CD4-positive, alpha-beta T cell (primary cell): ENCODE measurements at regions not wholly inside any gene's neighbourhood (a gene's known extent, or its start where the extent isn't known, plus 50 kb on each side); places are given as distances from the start of the nearest gene placed in this dataset.

Source experiments
- ATAC-seq: fragments of 200-7000 bp; cut with Tn5 transposase; one replicate; pipeline ENCODE4 v1.10.0; 2022; ENCODE audit warnings: mild to moderate bottlenecking; ENCODE audit not compliant: poor library complexity
- CTCF ChIA-PET: fragments of 350-600 bp; sonication (Branson Sonifier 250); formaldehyde crosslinking; loops from one replicate; lab custom pipeline; 2021; ENCODE audit warnings: antibody characterized with exemption, inconsistent platforms; lab: Charles Lee
- POLR2A ChIA-PET: fragments of 350-600 bp; sonication (Branson Sonifier 250); formaldehyde crosslinking; loops from one replicate; lab custom pipeline; 2021; ENCODE audit warnings: antibody characterized with exemption, inconsistent platforms; lab: Charles Lee
- DNase-seq, 14 experiments: peaks; one replicate each; pipeline ENCODE4 v3.0.0-alpha.2; 2013 to 2020; ENCODE audit warnings: mixed read lengths in 2 of 14
- H3K27ac ChIP-seq, 2 donors: one replicate each; pipeline versions ENCODE4 v1.5.1 to v1.7.0; 2013; ENCODE audit warnings: low read length in 2 of 2, low read depth in 1 of 2, mild to moderate bottlenecking in 1 of 2
- H3K27me3 ChIP-seq, 2 experiments: 1 replicate in 1 of 2; 2 replicates in 1 of 2; pipeline versions ENCODE4 v1.6.1 to v1.7.0; 2013; ENCODE audit warnings: low read length in 2 of 2, control low read depth in 1 of 2, mild to moderate bottlenecking in 1 of 2, moderate library complexity in 1 of 2; ENCODE audit not compliant: insufficient read depth in 2 of 2, control insufficient read depth in 1 of 2
- H3K36me3 ChIP-seq: one replicate; pipeline ENCODE4 v1.6.1; 2013; ENCODE audit warnings: low read length, control low read depth; ENCODE audit not compliant: insufficient read depth
- H3K4me1 ChIP-seq: one replicate; pipeline ENCODE4 v1.6.1; 2013; ENCODE audit warnings: low read length, control low read depth; ENCODE audit not compliant: insufficient read depth
- H3K4me3 ChIP-seq: one replicate; pipeline ENCODE4 v1.5.1; 2013; ENCODE audit warnings: mild to moderate bottlenecking, low read length, moderate library complexity
- H3K9me3 ChIP-seq, 2 experiments: 1 replicate in 1 of 2; 2 replicates in 1 of 2; pipeline versions ENCODE4 v1.6.1 to v1.7.0; 2013; ENCODE audit warnings: low read length in 2 of 2, mild to moderate bottlenecking in 2 of 2, control low read depth in 1 of 2, moderate library complexity in 1 of 2; ENCODE audit not compliant: control insufficient read depth in 1 of 2, insufficient read depth in 1 of 2
- H3K27ac Mint-ChIP-seq: one replicate; pipeline ENCODE4 v1.8.0; 2020; ENCODE audit warnings: mixed read lengths
- H3K27me3 Mint-ChIP-seq: one replicate; pipeline ENCODE4 v1.8.0; 2021; ENCODE audit warnings: mixed read lengths
- H3K36me3 Mint-ChIP-seq: one replicate; pipeline ENCODE4 v1.8.0; 2021; ENCODE audit warnings: low read depth, mixed read lengths
- H3K4me1 Mint-ChIP-seq: one replicate; pipeline ENCODE4 v1.8.0; 2021; ENCODE audit warnings: low read depth, mixed read lengths
- H3K4me3 Mint-ChIP-seq: one replicate; pipeline ENCODE4 v1.8.0; 2020; ENCODE audit warnings: mild to moderate bottlenecking, mixed read lengths
- H3K9me3 Mint-ChIP-seq: one replicate; pipeline ENCODE4 v1.8.0; 2020; ENCODE audit warnings: mixed read lengths
- CTCF ChIP-seq: fragments of 200-600 bp; IDR thresholded peaks from one replicate; pipeline ENCODE4 v1.8.0; 2022; ENCODE audit warnings: antibody characterized with exemption, mild to moderate bottlenecking
- intact Hi-C, 2 experiments: fragments of 100-400 bp; cut with DNase I in 1 of 2; cut with micrococcal nuclease in 1 of 2; formaldehyde crosslinking; loops; one replicate each; pipeline versions ENCODE4 v1.15.1 to v1.9.0; 2023 to 2025; cut with DNase I, micrococcal nuclease

- Mint-ChIP-seq H3K9me3 (peaks cover 1% of the 10 kb centered on the region), H3K27me3 (peaks cover 32% of the 10 kb centered on the region), H3K4me3 (no peak overlapping the region), H3K27ac (no peak overlapping the region), H3K36me3 (no peaks in the 10 kb centered on the region), H3K4me1 (no peaks in the 10 kb centered on the region)
- intact Hi-C loops: no loop called here
- CTCF ChIA-PET: no interaction called here
- Histone ChIP-seq H3K36me3 (no peaks in the 10 kb centered on the region), H3K27me3 (peaks cover 0 to 6% of the 10 kb centered on the region in 2 experiments), H3K9me3 (peaks cover 0 to 9% of the 10 kb centered on the region in 2 experiments), H3K4me1 (no peaks in the 10 kb centered on the region), H3K27ac (no peak overlapping the region), H3K4me3 (no peak overlapping the region)
- no peak for TF ChIP-seq CTCF
- POLR2A ChIA-PET: no interaction called here
- ATAC-seq (no peak), DNase-seq (no peak)
These were observed 105.9 kb upstream of the AGBL1 start for GRCh38 chr15:85973584-85974347.

- intact Hi-C loops: no loop called here
- no peak overlapping the region for H3K27ac ChIP-seq
- Mint-ChIP-seq H3K36me3 (no peaks in the 10 kb centered on the region), H3K4me1 (no peaks in the 10 kb centered on the region), H3K4me3 (no peak overlapping the region), H3K27me3 (peaks cover 37% of the 10 kb centered on the region), H3K9me3 (peaks cover 1% of the 10 kb centered on the region), H3K27ac (no peak overlapping the region)
- H3K36me3 ChIP-seq: no peaks in the 10 kb centered on the region
- no peaks in the 10 kb centered on the region for H3K4me1 ChIP-seq
- H3K27me3 ChIP-seq: peaks cover 0 to 6% of the 10 kb centered on the region in 2 experiments
- ChIA-PET CTCF (no interaction called here), POLR2A (no interaction called here)
- no peak for DNase-seq
- H3K9me3 ChIP-seq: peaks cover 0 to 9% of the 10 kb centered on the region in 2 experiments
- ATAC-seq: no peak
- no peak for TF ChIP-seq CTCF
- no peak overlapping the region for H3K4me3 ChIP-seq
These were observed 105.3 kb upstream of the AGBL1 start for GRCh38 chr15:85974348-85974705.

GRCh38 chr15:85974742-85975141, 104.9 kb upstream of the AGBL1 start:
- H3K9me3 Mint-ChIP-seq: peaks cover 1% of the 10 kb centered on the region
- ChIA-PET CTCF (no interaction called here), POLR2A (no interaction called here)
- Histone ChIP-seq H3K36me3 (no peaks in the 10 kb centered on the region), H3K9me3 (peaks cover 0 to 9% of the 10 kb centered on the region in 2 experiments), H3K27ac (no peak overlapping the region), H3K27me3 (peaks cover 0 to 6% of the 10 kb centered on the region in 2 experiments), H3K4me3 (no peak overlapping the region), H3K4me1 (no peaks in the 10 kb centered on the region)
- DNase-seq: no peak
- no peak overlapping the region for H3K4me3 Mint-ChIP-seq
- intact Hi-C loops: no loop called here
- TF ChIP-seq CTCF: no peak
- H3K27ac Mint-ChIP-seq: no peak overlapping the region
- no peak for ATAC-seq
- H3K36me3 Mint-ChIP-seq: no peaks in the 10 kb centered on the region
- H3K4me1 Mint-ChIP-seq: no peaks in the 10 kb centered on the region
- H3K27me3 Mint-ChIP-seq: peaks cover 42% of the 10 kb centered on the region
